Liver (tissue), 8 donors: ENCODE measurements at regions not wholly inside any gene's neighbourhood (a gene's known extent, or its start where the extent isn't known, plus 50 kb on each side); places are given as distances from the start of the nearest gene placed in this dataset.

Experiments
- DNase-seq: peaks from one replicate; pipeline ENCODE4 v3.0.0-alpha.2; 2017; ENCODE audit warnings: low spot score
- H3K27ac ChIP-seq, 2 donors: one replicate each; pipeline ENCODE4 v1.7.0; 2013; ENCODE audit warnings: inconsistent platforms in 2 of 2, low read length in 2 of 2, control low read depth in 1 of 2, low read depth in 1 of 2, mild to moderate bottlenecking in 1 of 2
- H3K27me3 ChIP-seq, 4 donors: one replicate each; pipeline versions ENCODE4 v1.6.1 to v1.7.0; 2013; ENCODE audit warnings: low read length in 3 of 4, inconsistent platforms in 1 of 4, mild to moderate bottlenecking in 1 of 4, moderate library complexity in 1 of 4; ENCODE audit not compliant: control insufficient read depth in 4 of 4, insufficient read depth in 4 of 4
- H3K36me3 ChIP-seq, 4 donors: one replicate each; pipeline versions ENCODE4 v1.6.1 to v1.7.0; 2013; ENCODE audit warnings: low read length in 3 of 4, mild to moderate bottlenecking in 3 of 4, low read depth in 1 of 4, moderate library complexity in 1 of 4; ENCODE audit not compliant: control insufficient read depth in 4 of 4, insufficient read depth in 3 of 4
- H3K4me1 ChIP-seq, 4 donors: one replicate each; pipeline versions ENCODE4 v1.6.1 to v1.7.0; 2013; ENCODE audit warnings: low read length in 3 of 4, mild to moderate bottlenecking in 3 of 4, moderate library complexity in 1 of 4; ENCODE audit not compliant: control insufficient read depth in 4 of 4, insufficient read depth in 4 of 4
- H3K4me3 ChIP-seq, 3 donors: one replicate each; pipeline versions ENCODE4 v1.6.1 to v1.7.0; 2013; ENCODE audit warnings: low read length in 3 of 3, control low read depth in 1 of 3, low read depth in 1 of 3, mild to moderate bottlenecking in 1 of 3
- H3K9ac ChIP-seq, 2 donors: one replicate each; pipeline ENCODE4 v1.7.0; 2013; ENCODE audit warnings: low read length in 2 of 2, mild to moderate bottlenecking in 2 of 2, moderate library complexity in 2 of 2, control low read depth in 1 of 2, low read depth in 1 of 2
- H3K9me3 ChIP-seq, 4 donors: one replicate each; pipeline versions ENCODE4 v1.6.1 to v1.7.0; 2013; ENCODE audit warnings: low read length in 3 of 4; ENCODE audit not compliant: control insufficient read depth in 4 of 4
- EGR1 ChIP-seq, 2 donors: IDR thresholded peaks; 2 replicates each; pipeline ENCODE4 v1.6.1; 2016 to 2018; ENCODE audit warnings: antibody characterized with exemption in 2 of 2, low read depth in 2 of 2
- FOXA1 ChIP-seq: IDR thresholded peaks from 2 replicates; pipeline ENCODE4 v1.6.1; 2016; ENCODE audit warnings: antibody characterized with exemption
- FOXA2 ChIP-seq: IDR thresholded peaks from 2 replicates; pipeline ENCODE4 v1.6.1; 2016; ENCODE audit warnings: antibody characterized with exemption
- GABPA ChIP-seq, 2 donors: IDR thresholded peaks in 1 of 2; conservative IDR thresholded peaks in 1 of 2; 2 replicates each; pipeline ENCODE4 v1.6.1; 2016; ENCODE audit warnings: antibody characterized with exemption in 2 of 2, mild to moderate bottlenecking in 1 of 2, moderate library complexity in 1 of 2
- HNF4A ChIP-seq, 2 donors: conservative IDR thresholded peaks; 2 replicates each; pipeline ENCODE4 v1.6.1; 2016; ENCODE audit warnings: antibody characterized with exemption in 2 of 2, mild to moderate bottlenecking in 2 of 2
- HNF4G ChIP-seq: IDR thresholded peaks from 2 replicates; pipeline ENCODE4 v1.6.1; 2016; ENCODE audit warnings: antibody characterized with exemption
- JUND ChIP-seq, 2 donors: IDR thresholded peaks; 2 replicates each; pipeline ENCODE4 v1.6.1; 2016; ENCODE audit warnings: antibody characterized with exemption in 2 of 2
- NR2F2 ChIP-seq: IDR thresholded peaks from 2 replicates; pipeline ENCODE4 v1.6.1; 2016; ENCODE audit warnings: antibody characterized with exemption
- RAD21 ChIP-seq, 2 donors: IDR thresholded peaks; 2 replicates each; pipeline ENCODE4 v1.6.1; 2016; ENCODE audit warnings: antibody characterized with exemption in 2 of 2, mild to moderate bottlenecking in 2 of 2
- RXRA ChIP-seq, 2 donors: IDR thresholded peaks; 2 replicates each; pipeline ENCODE4 v1.6.1; 2017 to 2018; ENCODE audit warnings: antibody characterized with exemption in 2 of 2, mild to moderate bottlenecking in 1 of 2
- SP1 ChIP-seq: IDR thresholded peaks from 2 replicates; pipeline ENCODE4 v1.6.1; 2018; ENCODE audit warnings: antibody characterized with exemption, mild to moderate bottlenecking
- TAF1 ChIP-seq: conservative IDR thresholded peaks from 2 replicates; pipeline ENCODE4 v1.6.1; 2016; ENCODE audit warnings: antibody characterized with exemption, mild to moderate bottlenecking
- YY1 ChIP-seq: IDR thresholded peaks from 2 replicates; pipeline ENCODE4 v1.6.1; 2016; ENCODE audit warnings: antibody characterized with exemption, mild to moderate bottlenecking
- WGBS: extraction: QIAGEN DNeasy Blood & Tissue Kit; methylation state at CpG from one replicate; pipeline ENCODE4 v1.1.7; 2013; 5-methylcytosine and 5-hydroxymethylcytosine counted together
- TF ChIP-seq, protein P1 (sequence below): IDR thresholded peaks from 2 replicates; pipeline ENCODE4 v1.6.1; 2016; ENCODE audit warnings: antibody characterized with exemption
- TF ChIP-seq, protein P2 (sequence below): IDR thresholded peaks from 2 replicates; pipeline ENCODE4 v1.6.1; 2016; ENCODE audit warnings: antibody characterized with exemption
- TF ChIP-seq, protein P3 (sequence below): IDR thresholded peaks from 2 replicates; pipeline ENCODE4 v1.6.1; 2016; ENCODE audit warnings: antibody characterized with exemption
- TF ChIP-seq, protein P4 (sequence below): fragments of 150-350 bp; IDR thresholded peaks from 2 replicates; pipeline ENCODE4 v1.5.1; 2017; ENCODE audit warnings: improper control_type of control experiment, low read depth, low read length; ENCODE audit not compliant: missing input control
- donor health status: healthy.
- donor health status: healthy.
- donor health status: healthy.
- donor health status: healthy.
- donor health status: healthy.

DNA sequence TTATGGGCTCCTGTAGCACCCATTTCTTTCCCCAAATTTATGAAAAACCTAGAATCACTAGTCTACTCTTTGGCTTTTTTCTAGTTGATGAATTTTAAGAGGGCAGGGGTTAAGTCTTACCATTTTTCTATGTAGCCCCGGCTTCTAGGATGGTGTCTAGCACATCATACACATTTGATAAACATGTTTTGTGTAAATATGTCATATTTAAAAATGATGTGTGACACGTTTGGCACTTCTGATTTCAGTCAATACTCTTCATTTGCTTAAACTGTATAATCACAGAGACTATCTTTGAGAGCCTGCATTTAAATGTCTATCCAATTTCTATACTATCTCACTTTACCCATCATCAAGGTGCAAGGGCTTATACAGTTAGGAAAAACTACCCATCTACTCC is 331.1 kb downstream of the TDRD15 start:
- no peaks in the 10 kb centered on the region for H3K36me3 ChIP-seq
- WGBS = 72% methylated on average over 2 of the region's 2 CpGs
- no peak overlapping the region for H3K27ac ChIP-seq
- H3K9ac ChIP-seq = no peak overlapping the region
- no peaks in the 10 kb centered on the region for H3K27me3 ChIP-seq
- H3K4me3 ChIP-seq = no peak overlapping the region
- no peaks in the 10 kb centered on the region for H3K9me3 ChIP-seq
- TF ChIP-seq RXRA (IDR thresholded peaks at IDR 0.05) = no peak
- TF ChIP-seq, protein P1, sequence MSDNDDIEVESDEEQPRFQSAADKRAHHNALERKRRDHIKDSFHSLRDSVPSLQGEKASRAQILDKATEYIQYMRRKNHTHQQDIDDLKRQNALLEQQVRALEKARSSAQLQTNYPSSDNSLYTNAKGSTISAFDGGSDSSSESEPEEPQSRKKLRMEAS = no peak
- no peak for TF ChIP-seq FOXA1
- no peak for TF ChIP-seq JUND (IDR thresholded peaks at IDR 0.05)
- no peak for TF ChIP-seq YY1
- TF ChIP-seq, protein P2, sequence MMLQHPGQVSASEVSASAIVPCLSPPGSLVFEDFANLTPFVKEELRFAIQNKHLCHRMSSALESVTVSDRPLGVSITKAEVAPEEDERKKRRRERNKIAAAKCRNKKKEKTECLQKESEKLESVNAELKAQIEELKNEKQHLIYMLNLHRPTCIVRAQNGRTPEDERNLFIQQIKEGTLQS = no peak
- TF ChIP-seq FOXA2 = no peak
- TF ChIP-seq, protein P3, sequence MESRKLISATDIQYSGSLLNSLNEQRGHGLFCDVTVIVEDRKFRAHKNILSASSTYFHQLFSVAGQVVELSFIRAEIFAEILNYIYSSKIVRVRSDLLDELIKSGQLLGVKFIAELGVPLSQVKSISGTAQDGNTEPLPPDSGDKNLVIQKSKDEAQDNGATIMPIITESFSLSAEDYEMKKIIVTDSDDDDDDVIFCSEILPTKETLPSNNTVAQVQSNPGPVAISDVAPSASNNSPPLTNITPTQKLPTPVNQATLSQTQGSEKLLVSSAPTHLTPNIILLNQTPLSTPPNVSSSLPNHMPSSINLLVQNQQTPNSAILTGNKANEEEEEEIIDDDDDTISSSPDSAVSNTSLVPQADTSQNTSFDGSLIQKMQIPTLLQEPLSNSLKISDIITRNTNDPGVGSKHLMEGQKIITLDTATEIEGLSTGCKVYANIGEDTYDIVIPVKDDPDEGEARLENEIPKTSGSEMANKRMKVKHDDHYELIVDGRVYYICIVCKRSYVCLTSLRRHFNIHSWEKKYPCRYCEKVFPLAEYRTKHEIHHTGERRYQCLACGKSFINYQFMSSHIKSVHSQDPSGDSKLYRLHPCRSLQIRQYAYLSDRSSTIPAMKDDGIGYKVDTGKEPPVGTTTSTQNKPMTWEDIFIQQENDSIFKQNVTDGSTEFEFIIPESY = no peak
- TF ChIP-seq HNF4A (conservative IDR thresholded peaks at IDR 0.05) = no peak
- no peak for TF ChIP-seq EGR1 (IDR thresholded peaks at IDR 0.05; ENCODE audit: low read depth in 2 of 2)
- TF ChIP-seq SP1 = no peak
- DNase-seq = no peak
- no peaks in the 10 kb centered on the region for H3K4me1 ChIP-seq

DNA sequence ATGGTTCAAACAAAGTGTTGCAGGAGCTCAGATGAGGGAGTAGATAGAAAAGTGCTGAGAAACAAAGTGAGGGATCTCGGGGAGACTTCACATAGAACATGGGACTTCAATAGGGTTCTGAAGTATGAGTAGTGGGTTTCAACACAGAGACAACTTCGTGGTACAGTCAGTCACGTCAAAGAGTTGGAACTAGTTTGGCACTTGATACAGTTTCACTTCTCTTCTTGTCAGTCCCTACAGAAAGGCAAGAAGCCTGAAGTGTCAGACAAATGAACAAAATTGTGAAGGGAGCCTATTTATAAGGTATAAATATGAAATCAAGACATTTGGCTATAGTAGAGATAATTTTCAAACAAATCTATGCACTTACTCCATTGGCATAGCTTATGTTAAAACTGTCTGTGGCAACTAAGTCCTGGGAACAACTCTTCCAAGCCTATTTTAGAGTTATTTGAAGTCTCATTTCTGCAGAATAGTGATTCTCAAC is 338.0 kb downstream of the TDRD15 start:
- TF ChIP-seq TAF1 (no peak), YY1 (no peak), FOXA1 (no peak)
- TF ChIP-seq, protein P4, sequence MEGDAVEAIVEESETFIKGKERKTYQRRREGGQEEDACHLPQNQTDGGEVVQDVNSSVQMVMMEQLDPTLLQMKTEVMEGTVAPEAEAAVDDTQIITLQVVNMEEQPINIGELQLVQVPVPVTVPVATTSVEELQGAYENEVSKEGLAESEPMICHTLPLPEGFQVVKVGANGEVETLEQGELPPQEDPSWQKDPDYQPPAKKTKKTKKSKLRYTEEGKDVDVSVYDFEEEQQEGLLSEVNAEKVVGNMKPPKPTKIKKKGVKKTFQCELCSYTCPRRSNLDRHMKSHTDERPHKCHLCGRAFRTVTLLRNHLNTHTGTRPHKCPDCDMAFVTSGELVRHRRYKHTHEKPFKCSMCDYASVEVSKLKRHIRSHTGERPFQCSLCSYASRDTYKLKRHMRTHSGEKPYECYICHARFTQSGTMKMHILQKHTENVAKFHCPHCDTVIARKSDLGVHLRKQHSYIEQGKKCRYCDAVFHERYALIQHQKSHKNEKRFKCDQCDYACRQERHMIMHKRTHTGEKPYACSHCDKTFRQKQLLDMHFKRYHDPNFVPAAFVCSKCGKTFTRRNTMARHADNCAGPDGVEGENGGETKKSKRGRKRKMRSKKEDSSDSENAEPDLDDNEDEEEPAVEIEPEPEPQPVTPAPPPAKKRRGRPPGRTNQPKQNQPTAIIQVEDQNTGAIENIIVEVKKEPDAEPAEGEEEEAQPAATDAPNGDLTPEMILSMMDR = no peak
- Histone ChIP-seq H3K9me3 (no peaks in the 10 kb centered on the region), H3K27ac (no peak overlapping the region), H3K4me3 (no peak overlapping the region), H3K36me3 (no peaks in the 10 kb centered on the region), H3K9ac (no peak overlapping the region), H3K27me3 (no peaks in the 10 kb centered on the region), H3K4me1 (no peaks in the 10 kb centered on the region)
- 72% methylated on average over 3 of the region's 3 CpGs for WGBS
- no peak for DNase-seq

DNA sequence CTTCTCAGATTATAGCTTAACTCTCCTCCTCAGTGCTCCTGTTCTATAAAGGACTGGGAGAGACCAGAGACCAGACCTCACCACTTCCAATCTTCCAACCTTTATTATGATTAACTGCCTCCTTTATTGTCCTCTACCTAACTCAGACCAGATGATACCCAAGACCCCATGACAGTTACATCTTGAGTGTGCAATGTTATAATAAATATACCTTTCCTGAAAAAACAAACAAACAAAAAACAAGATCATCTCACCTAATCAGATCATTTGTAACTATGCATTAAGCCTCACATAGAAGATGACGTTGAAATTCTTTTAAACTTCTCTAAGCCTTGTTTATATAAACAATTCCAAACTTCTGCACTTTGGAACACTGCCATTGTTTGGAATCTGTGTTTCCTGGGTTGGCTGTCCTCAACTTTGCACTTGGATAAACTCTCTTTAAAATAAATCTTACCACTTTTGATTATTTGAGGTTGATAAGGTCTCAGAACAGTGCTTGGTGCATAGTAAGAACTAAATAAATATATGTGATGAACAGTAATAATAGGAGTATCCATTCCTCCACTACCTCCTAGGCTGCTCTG is 342.7 kb downstream of the TDRD15 start:
- TF ChIP-seq, protein P1 = no peak
- no peak for TF ChIP-seq RXRA (IDR thresholded peaks at IDR 0.05)
- no peak for TF ChIP-seq FOXA2
- no peak for TF ChIP-seq NR2F2
- no peak for TF ChIP-seq JUND (IDR thresholded peaks at IDR 0.05)
- TF ChIP-seq HNF4A (conservative IDR thresholded peaks at IDR 0.05) = no peak
- TF ChIP-seq TAF1 = no peak
- TF ChIP-seq SP1 = no peak
- no peak for TF ChIP-seq GABPA (IDR thresholded peaks at IDR 0.05 in 1 of 2, conservative IDR thresholded peaks at IDR 0.05 in 1 of 2)
- TF ChIP-seq HNF4G = no peak
- TF ChIP-seq RAD21 (IDR thresholded peaks at IDR 0.05) = no peak
- TF ChIP-seq FOXA1 = no peak
- TF ChIP-seq, protein P4 = no peak
- H3K4me3 ChIP-seq = no peak overlapping the region
- WGBS = 24% methylated on average over 1 of the region's 1 CpG
- no peaks in the 10 kb centered on the region for H3K27me3 ChIP-seq
- no peak overlapping the region for H3K27ac ChIP-seq
- no peak overlapping the region for H3K9ac ChIP-seq
- H3K36me3 ChIP-seq = no peaks in the 10 kb centered on the region
- H3K4me1 ChIP-seq = no peaks in the 10 kb centered on the region
- H3K9me3 ChIP-seq = no peaks in the 10 kb centered on the region
- no peak for DNase-seq
